PFSK-1 (cell line): ENCODE measurements at regions not wholly inside any gene's neighbourhood (a gene's known extent, or its start where the extent isn't known, plus 50 kb on each side); places are given as distances from the start of the nearest gene placed in this dataset.

Source experiments
- FOXP2 ChIP-seq: optimal IDR thresholded peaks from 2 replicates; pipeline ENCODE3; 2011; ENCODE audit warnings: borderline replicate concordance, control low read depth, inconsistent platforms; ENCODE audit not compliant: insufficient read depth; ENCODE audit errors: extremely low read length, extremely low read depth
- POLR2AphosphoS5 ChIP-seq: IDR thresholded peaks from 2 replicates; pipeline ENCODE4 v1.6.1; 2012; ENCODE audit warnings: low read depth, mild to moderate bottlenecking, control low read depth, low read length, moderate library complexity
- REST ChIP-seq, 2 experiments: IDR thresholded peaks; 2 replicates each; pipeline versions ENCODE4 v1.6.1 to v1.8.0; 2011 to 2012; ENCODE audit warnings: low read depth in 2 of 2, low read length in 2 of 2, control low read depth in 1 of 2, inconsistent platforms in 1 of 2, mild to moderate bottlenecking in 1 of 2, moderate library complexity in 1 of 2; ENCODE audit not compliant: insufficient read depth in 1 of 2
- SIN3A ChIP-seq: IDR thresholded peaks from 2 replicates; pipeline ENCODE4 v1.6.1; 2012; ENCODE audit warnings: mild to moderate bottlenecking, low read length, moderate library complexity, borderline replicate concordance; ENCODE audit not compliant: insufficient read depth
- TAF1 ChIP-seq: IDR thresholded peaks from 2 replicates; pipeline ENCODE4 v1.6.1; 2012; ENCODE audit warnings: low read length, control low read depth, borderline replicate concordance; ENCODE audit not compliant: insufficient read depth

GRCh38 chr13:82439159-82439904 is 1442.9 kb downstream of the SLITRK1 start:
- TF ChIP-seq REST (IDR thresholded peaks at IDR 0.05; ENCODE audit: insufficient read depth in 1 of 2, low read depth in 2 of 2, low read length in 2 of 2) (no peak), FOXP2 (no peak), TAF1 (no peak), POLR2AphosphoS5 (no peak), SIN3A (no peak)

GRCh38 chr13:82438320-82438719 is 1444.0 kb downstream of the SLITRK1 start:
- no peak for TF ChIP-seq SIN3A
- TF ChIP-seq POLR2AphosphoS5: no peak
- no peak for TF ChIP-seq REST (IDR thresholded peaks at IDR 0.05; ENCODE audit: insufficient read depth in 1 of 2, low read depth in 2 of 2, low read length in 2 of 2)
- TF ChIP-seq FOXP2: no peak
- no peak for TF ChIP-seq TAF1

GRCh38 chr13:82436099-82436585 is 1446.1 kb downstream of the SLITRK1 start:
- no peak for TF ChIP-seq SIN3A
- TF ChIP-seq FOXP2: no peak
- no peak for TF ChIP-seq POLR2AphosphoS5
- TF ChIP-seq REST (IDR thresholded peaks at IDR 0.05; ENCODE audit: insufficient read depth in 1 of 2, low read depth in 2 of 2, low read length in 2 of 2): no peak
- TF ChIP-seq TAF1: no peak

GRCh38 chr13:82432949-82433348 is 1449.3 kb downstream of the SLITRK1 start:
- TF ChIP-seq TAF1 (no peak), REST (IDR thresholded peaks at IDR 0.05; ENCODE audit: insufficient read depth in 1 of 2, low read depth in 2 of 2, low read length in 2 of 2) (no peak), FOXP2 (no peak), POLR2AphosphoS5 (no peak), SIN3A (no peak)
